LNCAP (cell line): ENCODE measurements at regions not wholly inside any gene's neighbourhood (a gene's known extent, or its start where the extent isn't known, plus 50 kb on each side); places are given as distances from the start of the nearest gene placed in this dataset.

Experiments used
- TF ChIP-seq, protein P1 (sequence below): fragments of 450-650 bp; IDR thresholded peaks from 2 replicates; pipeline ENCODE4 v1.5.1; 2017; ENCODE audit warnings: mild to moderate bottlenecking

DNA sequence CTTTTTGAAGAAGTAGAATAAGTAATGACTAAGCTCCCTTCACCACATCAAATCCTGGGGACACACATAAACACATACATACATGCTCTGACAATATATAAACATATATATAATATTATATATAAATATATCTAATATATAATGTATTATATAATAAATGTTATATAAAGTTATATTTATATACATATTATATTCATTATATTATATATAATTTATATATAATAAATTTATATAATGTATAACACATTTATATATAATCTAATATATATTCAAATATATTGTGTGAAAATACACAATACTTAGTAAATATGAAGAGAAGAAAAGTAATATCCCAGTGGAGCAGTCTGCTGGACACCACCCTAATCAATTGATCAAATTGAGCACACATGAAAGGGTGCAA, 2177.9 kb upstream of the CELF4 start:
- TF ChIP-seq, protein P1, sequence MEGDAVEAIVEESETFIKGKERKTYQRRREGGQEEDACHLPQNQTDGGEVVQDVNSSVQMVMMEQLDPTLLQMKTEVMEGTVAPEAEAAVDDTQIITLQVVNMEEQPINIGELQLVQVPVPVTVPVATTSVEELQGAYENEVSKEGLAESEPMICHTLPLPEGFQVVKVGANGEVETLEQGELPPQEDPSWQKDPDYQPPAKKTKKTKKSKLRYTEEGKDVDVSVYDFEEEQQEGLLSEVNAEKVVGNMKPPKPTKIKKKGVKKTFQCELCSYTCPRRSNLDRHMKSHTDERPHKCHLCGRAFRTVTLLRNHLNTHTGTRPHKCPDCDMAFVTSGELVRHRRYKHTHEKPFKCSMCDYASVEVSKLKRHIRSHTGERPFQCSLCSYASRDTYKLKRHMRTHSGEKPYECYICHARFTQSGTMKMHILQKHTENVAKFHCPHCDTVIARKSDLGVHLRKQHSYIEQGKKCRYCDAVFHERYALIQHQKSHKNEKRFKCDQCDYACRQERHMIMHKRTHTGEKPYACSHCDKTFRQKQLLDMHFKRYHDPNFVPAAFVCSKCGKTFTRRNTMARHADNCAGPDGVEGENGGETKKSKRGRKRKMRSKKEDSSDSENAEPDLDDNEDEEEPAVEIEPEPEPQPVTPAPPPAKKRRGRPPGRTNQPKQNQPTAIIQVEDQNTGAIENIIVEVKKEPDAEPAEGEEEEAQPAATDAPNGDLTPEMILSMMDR: no peak

DNA sequence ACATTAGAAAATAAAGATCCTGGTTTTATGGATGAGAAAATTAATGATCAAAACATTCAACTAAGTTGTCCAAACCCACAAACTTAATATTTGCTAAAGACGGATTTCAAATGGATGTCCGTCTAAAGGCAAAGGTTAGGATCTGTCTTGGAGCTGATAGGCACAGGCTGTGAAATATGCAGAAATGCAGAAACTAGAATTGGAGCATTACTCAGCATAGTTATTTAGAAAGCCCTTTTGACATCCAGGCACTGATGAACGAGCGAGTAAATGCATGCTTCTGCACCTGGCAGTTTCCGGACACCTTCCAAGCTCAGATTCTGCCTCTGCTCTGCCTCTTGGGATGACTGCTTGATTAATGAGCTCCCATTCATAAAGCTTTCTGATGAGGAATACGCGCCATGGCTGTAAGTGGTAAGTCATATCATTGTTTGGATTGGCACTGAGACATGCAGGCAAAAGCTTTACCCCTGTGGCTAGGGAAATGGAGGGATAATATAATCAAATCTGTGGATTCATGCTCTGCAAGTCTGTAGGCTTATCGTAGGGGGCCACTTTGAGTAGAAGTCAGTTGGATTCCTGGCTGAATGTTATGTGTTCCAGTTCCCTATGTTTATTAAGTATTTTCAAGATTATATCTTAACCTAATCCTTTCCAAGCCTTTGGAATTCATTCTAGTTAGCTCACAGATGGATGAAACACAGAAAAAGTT, 2176.3 kb upstream of the CELF4 start:
- TF ChIP-seq, protein P1: no peak

DNA sequence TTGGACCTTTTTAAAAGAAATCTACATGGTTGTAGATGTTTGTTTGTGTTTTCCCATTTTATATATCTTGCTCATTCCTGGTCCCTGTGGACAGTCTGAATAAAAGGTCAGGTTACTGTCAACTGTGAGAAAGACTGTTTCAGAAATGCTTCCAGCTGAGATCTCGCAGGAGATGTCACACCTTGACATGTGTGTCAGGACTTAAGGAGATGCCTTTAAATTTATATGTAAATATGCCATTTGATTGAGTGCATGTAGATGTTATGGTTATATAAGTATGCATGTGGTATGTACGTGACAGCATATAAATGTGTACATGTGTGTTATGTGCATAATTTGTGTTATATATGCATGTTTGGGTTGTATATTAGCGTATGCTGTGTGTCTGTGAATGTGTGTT, 2172.3 kb upstream of the CELF4 start:
- TF ChIP-seq, protein P1: no peak

DNA sequence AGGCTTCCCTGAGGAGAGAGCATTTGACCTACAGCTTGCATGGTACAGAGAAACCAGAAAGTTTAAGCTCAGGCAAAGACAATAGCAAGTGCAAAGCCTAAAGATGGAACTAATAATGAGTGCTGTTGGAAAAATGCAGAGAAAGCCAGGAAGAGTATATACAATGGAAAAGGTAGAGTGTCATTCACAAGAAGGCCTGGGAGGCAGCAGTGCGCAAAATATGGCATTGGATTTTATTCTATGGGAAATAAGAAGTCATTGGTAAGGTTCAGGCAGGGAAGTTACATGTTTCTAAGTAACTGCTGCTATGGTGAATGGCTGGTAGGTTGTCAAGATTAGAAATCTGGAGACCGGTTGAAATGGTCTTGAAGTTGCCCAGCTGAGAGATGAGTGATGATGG, 2167.3 kb upstream of the CELF4 start:
- TF ChIP-seq, protein P1: peak; percentile 21; the same call in 1 of the 2 replicates

DNA sequence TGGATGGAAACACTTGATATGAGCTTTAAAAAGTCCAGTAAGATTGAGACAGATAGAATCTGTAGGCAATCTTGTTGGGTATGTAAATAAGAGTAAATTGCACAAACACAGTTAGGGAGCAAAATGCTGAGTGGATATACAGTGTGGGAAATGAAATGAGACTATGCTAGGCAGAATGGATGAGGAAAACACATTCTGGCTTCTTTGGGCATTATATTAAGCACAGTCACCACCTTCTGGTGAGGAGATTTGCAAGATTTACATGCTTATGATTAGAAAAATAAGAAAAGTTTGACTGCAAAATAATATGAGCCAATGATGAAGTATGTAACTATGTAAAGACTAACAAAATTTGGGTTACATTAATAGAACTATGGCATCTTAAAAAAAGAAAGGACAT, 2165.0 kb upstream of the CELF4 start:
- TF ChIP-seq, protein P1: no peak

DNA sequence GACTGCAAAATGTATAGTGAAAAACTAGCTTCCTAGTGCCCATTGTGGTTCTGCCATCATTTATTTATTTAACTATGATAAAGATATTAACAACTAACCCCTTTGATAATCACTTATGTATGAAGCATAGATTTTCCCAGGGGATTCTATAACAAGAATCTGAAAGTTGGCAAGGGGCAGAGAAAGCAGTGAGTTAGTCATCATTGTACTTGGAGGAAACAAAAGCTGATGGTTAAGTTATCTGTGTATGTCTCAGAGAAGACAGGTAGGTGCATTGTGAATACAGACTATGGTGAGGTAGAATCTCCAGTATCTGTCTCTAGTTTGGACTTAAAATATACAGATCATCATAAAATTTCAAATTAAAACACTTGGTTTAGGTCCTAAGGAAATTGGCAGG, 2159.1 kb upstream of the CELF4 start:
- TF ChIP-seq, protein P1: no peak

DNA sequence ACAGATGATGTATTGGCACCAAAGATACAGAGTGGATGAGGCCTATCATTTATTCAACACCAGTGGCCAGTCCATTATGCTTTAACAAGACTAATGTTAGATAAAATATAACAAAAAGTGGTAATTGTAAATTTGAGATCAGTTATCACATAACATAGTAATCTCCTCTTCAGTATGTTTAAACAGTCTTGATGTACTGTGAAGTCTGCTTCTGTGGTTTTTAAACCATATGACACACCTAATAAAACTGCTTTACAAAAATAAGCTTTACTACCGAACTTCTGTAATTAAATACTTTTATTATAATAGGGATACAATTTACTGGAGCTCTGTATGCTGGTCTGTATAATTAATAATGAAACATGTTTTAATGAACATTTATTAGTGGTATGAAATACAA, 2156.1 kb upstream of the CELF4 start:
- TF ChIP-seq, protein P1: no peak

DNA sequence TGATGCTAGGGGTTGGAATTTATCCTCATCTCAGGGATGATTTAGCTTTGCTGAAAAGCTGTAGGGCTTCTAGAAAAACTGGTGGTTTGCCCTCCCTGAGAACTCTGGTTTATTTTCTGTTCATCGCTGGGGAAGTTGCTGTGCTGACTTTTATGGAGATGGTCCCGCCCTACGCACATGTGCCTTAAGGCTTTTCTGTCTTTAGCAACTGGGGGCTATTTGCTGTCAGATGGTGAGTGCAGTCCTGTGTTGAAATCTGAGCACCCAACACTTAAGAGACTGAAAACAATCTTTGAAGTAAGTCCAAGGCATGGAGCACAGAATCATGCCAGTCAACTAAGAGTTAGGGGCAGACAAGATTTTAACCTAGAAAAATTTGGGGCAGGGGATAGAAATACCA, 2148.4 kb upstream of the CELF4 start:
- TF ChIP-seq, protein P1: no peak
